KMS-11 (cell line): ENCODE measurements at regions not wholly inside any gene's neighbourhood (a gene's known extent, or its start where the extent isn't known, plus 50 kb on each side); places are given as distances from the start of the nearest gene placed in this dataset.

ENCODE experiments used
- H2AFZ ChIP-seq: fragments of 200-600 bp; sonication (generic); 2 replicates; pipeline ENCODE4 v1.6.1; 2016; ENCODE audit warnings: antibody characterized with exemption, mixed run types, low read depth
- H3K27ac ChIP-seq: fragments of 200-600 bp; sonication (generic); 2 replicates; pipeline ENCODE4 v1.6.1; 2016; ENCODE audit warnings: mild to moderate bottlenecking, mixed run types
- H3K27me3 ChIP-seq: fragments of 200-600 bp; sonication (generic); 2 replicates; pipeline ENCODE4 v1.6.1; 2017; ENCODE audit warnings: mild to moderate bottlenecking, low read depth, mixed run types, moderate library complexity; ENCODE audit not compliant: insufficient read depth
- H3K36me3 ChIP-seq: fragments of 200-600 bp; sonication (generic); 2 replicates; pipeline ENCODE4 v1.6.1; 2017; ENCODE audit warnings: mild to moderate bottlenecking, mixed run types; ENCODE audit not compliant: insufficient read depth
- H3K4me1 ChIP-seq: fragments of 200-600 bp; sonication (generic); 2 replicates; pipeline ENCODE4 v1.6.1; 2016; ENCODE audit warnings: mild to moderate bottlenecking, low read depth, mixed run types; ENCODE audit not compliant: poor library complexity, severe bottlenecking
- H3K4me2 ChIP-seq: fragments of 200-600 bp; sonication (generic); 2 replicates; pipeline ENCODE4 v1.7.0; 2016; ENCODE audit warnings: mild to moderate bottlenecking, mixed run types
- H3K4me3 ChIP-seq: fragments of 200-600 bp; sonication (generic); IDR thresholded peaks from 2 replicates; pipeline ENCODE4 v1.6.1; 2017; ENCODE audit warnings: low read depth, low read length, mixed read lengths; ENCODE audit not compliant: insufficient read depth
- H3K79me2 ChIP-seq: fragments of 200-600 bp; sonication (generic); 2 replicates; pipeline ENCODE4 v1.6.1; 2016; ENCODE audit warnings: low read depth, mixed run types; ENCODE audit not compliant: insufficient read depth
- H3K9ac ChIP-seq: fragments of 200-600 bp; sonication (generic); 2 replicates; pipeline ENCODE4 v1.6.1; 2016; ENCODE audit warnings: mild to moderate bottlenecking, mixed run types
- H4K20me1 ChIP-seq: fragments of 200-600 bp; sonication (generic); 2 replicates; pipeline ENCODE4 v1.6.1; 2016; ENCODE audit warnings: mild to moderate bottlenecking, mixed run types; ENCODE audit not compliant: insufficient read depth
- CTCF ChIP-seq: fragments of 200-600 bp; sonication (generic); conservative IDR thresholded peaks from 2 replicates; pipeline ENCODE4 v1.6.1; 2017; ENCODE audit warnings: low read depth, mild to moderate bottlenecking, antibody characterized with exemption, low read length, moderate library complexity, mixed read lengths

- Histone ChIP-seq H3K27ac (no peak overlapping the region), H3K36me3 (no peaks in the 10 kb centered on the region), H3K9ac (no peak overlapping the region), H3K79me2 (no peaks in the 10 kb centered on the region), H3K4me3 (no peak overlapping the region), H2AFZ (no peak overlapping the region), H3K27me3 (no peaks in the 10 kb centered on the region), H3K4me2 (no peak overlapping the region), H4K20me1 (no peaks in the 10 kb centered on the region), H3K4me1 (no peaks in the 10 kb centered on the region)
- no peak for TF ChIP-seq CTCF
Measured at GRCh38 chr9:119441832-119442231, 72.6 kb upstream of the BRINP1 start.

- TF ChIP-seq CTCF = no peak
- H3K4me1 ChIP-seq = no peaks in the 10 kb centered on the region
- no peak overlapping the region for H3K4me2 ChIP-seq
Measured at GRCh38 chr9:119441338-119441737, 72.1 kb upstream of the BRINP1 start.

GRCh38 chr9:119436261-119436660, 67.0 kb upstream of the BRINP1 start:
- no peaks in the 10 kb centered on the region for H3K4me1 ChIP-seq
- no peak overlapping the region for H3K9ac ChIP-seq
- no peak overlapping the region for H3K27ac ChIP-seq
- H3K27me3 ChIP-seq = no peaks in the 10 kb centered on the region
- no peaks in the 10 kb centered on the region for H3K79me2 ChIP-seq
- H3K4me3 ChIP-seq = no peak overlapping the region
- no peaks in the 10 kb centered on the region for H3K36me3 ChIP-seq
- no peaks in the 10 kb centered on the region for H4K20me1 ChIP-seq
- no peak overlapping the region for H2AFZ ChIP-seq
- no peak overlapping the region for H3K4me2 ChIP-seq
- TF ChIP-seq CTCF = no peak

More at GRCh38 chr9:119441338-119441737, 72.1 kb upstream of the BRINP1 start:
- Histone ChIP-seq H3K79me2 (no peaks in the 10 kb centered on the region), H3K4me3 (no peak overlapping the region), H3K36me3 (no peaks in the 10 kb centered on the region), H3K9ac (no peak overlapping the region), H2AFZ (no peak overlapping the region), H3K27me3 (no peaks in the 10 kb centered on the region), H4K20me1 (no peaks in the 10 kb centered on the region), H3K27ac (no peak overlapping the region)

GRCh38 chr9:119435076-119435475, 65.8 kb upstream of the BRINP1 start:
- no peak overlapping the region for H3K27ac ChIP-seq
- H2AFZ ChIP-seq = no peak overlapping the region
- H4K20me1 ChIP-seq = no peaks in the 10 kb centered on the region
- H3K4me2 ChIP-seq = no peak overlapping the region
- no peak overlapping the region for H3K9ac ChIP-seq
- H3K36me3 ChIP-seq = no peaks in the 10 kb centered on the region
- H3K4me1 ChIP-seq = no peaks in the 10 kb centered on the region
- no peak for TF ChIP-seq CTCF
- H3K27me3 ChIP-seq = no peaks in the 10 kb centered on the region
- no peak overlapping the region for H3K4me3 ChIP-seq
- no peaks in the 10 kb centered on the region for H3K79me2 ChIP-seq
